Sigmoid colon (tissue), 4 donors: ENCODE measurements at regions not wholly inside any gene's neighbourhood (a gene's known extent, or its start where the extent isn't known, plus 50 kb on each side); places are given as distances from the start of the nearest gene placed in this dataset.

ENCODE experiments used
- CTCF ChIP-seq, 4 experiments: fragments of 450-650 bp in 3 of 4; fragments of 200-600 bp in 1 of 4; IDR thresholded peaks; one replicate each; pipeline ENCODE4 v1.5.1; 2016 to 2019; ENCODE audit warnings: antibody characterized with exemption in 4 of 4, mild to moderate bottlenecking in 3 of 4, moderate library complexity in 2 of 4
- EP300 ChIP-seq, 4 donors: sonication (generic); formaldehyde crosslinking; IDR thresholded peaks; one replicate each; pipeline ENCODE4 v1.6.1; 2017; ENCODE audit warnings: antibody characterized with exemption in 4 of 4
- POLR2A ChIP-seq, 2 donors: fragments of 450-650 bp; IDR thresholded peaks; one replicate each; pipeline ENCODE4 v1.6.1; 2016; ENCODE audit warnings: antibody characterized with exemption in 2 of 2, mild to moderate bottlenecking in 2 of 2, moderate library complexity in 2 of 2

- TF ChIP-seq POLR2A (IDR thresholded peaks at IDR 0.05) (no peak), CTCF (IDR thresholded peaks at IDR 0.05) (no peak), EP300 (IDR thresholded peaks at IDR 0.05) (no peak)
Measured at GRCh38 chr2:153780241-153780640, 91.5 kb upstream of the GALNT13 start.
